Activated CD8-positive, alpha-beta T cell treated with anti-CD3 and anti-CD28 coated beads for 36 hours (primary cell): ENCODE measurements at regions not wholly inside any gene's neighbourhood (a gene's known extent, or its start where the extent isn't known, plus 50 kb on each side); places are given as distances from the start of the nearest gene placed in this dataset.

ENCODE experiments used
- ATAC-seq: fragments of 200-7000 bp; cut with Tn5 transposase; one replicate; pipeline ENCODE4 v1.10.0; 2021; ENCODE audit warnings: mild to moderate bottlenecking, moderate library complexity
- CTCF ChIA-PET: fragments of 350-600 bp; sonication (Branson Sonifier 250); formaldehyde crosslinking; loops from one replicate; lab custom pipeline; 2021; ENCODE audit warnings: antibody characterized with exemption; lab: Charles Lee
- POLR2A ChIA-PET: fragments of 350-600 bp; sonication (Branson Sonifier 250); formaldehyde crosslinking; loops from one replicate; lab custom pipeline; 2021; ENCODE audit warnings: antibody characterized with exemption; lab: Charles Lee
- DNase-seq: peaks from one replicate; pipeline ENCODE4 v3.0.0-alpha.2; 2020
- H3K27ac Mint-ChIP-seq: one replicate; pipeline ENCODE4 v1.8.0; 2021; ENCODE audit warnings: mild to moderate bottlenecking, mixed read lengths
- H3K27me3 Mint-ChIP-seq: one replicate; pipeline ENCODE4 v1.8.0; 2021; ENCODE audit warnings: mixed read lengths
- H3K36me3 Mint-ChIP-seq: one replicate; pipeline ENCODE4 v1.8.0; 2021; ENCODE audit warnings: low read depth, mixed read lengths
- H3K4me1 Mint-ChIP-seq: one replicate; pipeline ENCODE4 v1.8.0; 2021; ENCODE audit warnings: low read depth, mixed read lengths
- H3K4me3 Mint-ChIP-seq: one replicate; pipeline ENCODE4 v1.8.0; 2021; ENCODE audit warnings: mild to moderate bottlenecking, moderate library complexity, mixed read lengths
- H3K9me3 Mint-ChIP-seq: one replicate; pipeline ENCODE4 v1.8.0; 2021; ENCODE audit warnings: mixed read lengths
- CTCF ChIP-seq: fragments of 200-600 bp; IDR thresholded peaks from one replicate; pipeline ENCODE4 v1.8.0; 2022; ENCODE audit warnings: antibody characterized with exemption, mild to moderate bottlenecking
- intact Hi-C: fragments of 100-400 bp; cut with micrococcal nuclease; formaldehyde crosslinking; loops from one replicate; pipeline ENCODE4 v1.10.0; 2022

GRCh38 chr22:17318817-17319216, 50.4 kb upstream of the CECR2 start:
- Mint-ChIP-seq H3K9me3 (no peaks in the 10 kb centered on the region), H3K27ac (no peak overlapping the region), H3K27me3 (no peaks in the 10 kb centered on the region), H3K4me3 (no peak overlapping the region), H3K4me1 (no peaks in the 10 kb centered on the region), H3K36me3 (no peaks in the 10 kb centered on the region)
- CTCF ChIA-PET, result interaction anchor here (1.0 kb wide), 1 partner anchor 147 kb away, joined by 3 read pairs; no protein-coding TSS in a partner anchor
- POLR2A ChIA-PET, result no interaction called here
- no peak for TF ChIP-seq CTCF
- ATAC-seq (no peak), DNase-seq (no peak)
- intact Hi-C loops, result no loop called here

- H3K27ac Mint-ChIP-seq, result no peak overlapping the region
- H3K4me3 Mint-ChIP-seq, result no peak overlapping the region
- H3K27me3 Mint-ChIP-seq, result peaks cover 3% of the 10 kb centered on the region
- no peak for ATAC-seq
- ChIA-PET CTCF (no interaction called here), POLR2A (no interaction called here)
- no peak for TF ChIP-seq CTCF
- no peaks in the 10 kb centered on the region for H3K9me3 Mint-ChIP-seq
- no peak for DNase-seq
- intact Hi-C loops, result no loop called here
- no peaks in the 10 kb centered on the region for H3K36me3 Mint-ChIP-seq
- no peaks in the 10 kb centered on the region for H3K4me1 Mint-ChIP-seq
These were observed 54.0 kb upstream of the CECR2 start for GRCh38 chr22:17315310-17315709.

GRCh38 chr22:17314487-17314886, 54.8 kb upstream of the CECR2 start:
- ATAC-seq, result no peak
- Mint-ChIP-seq H3K4me3 (no peak overlapping the region), H3K9me3 (no peaks in the 10 kb centered on the region), H3K27me3 (peaks cover 3% of the 10 kb centered on the region), H3K36me3 (no peaks in the 10 kb centered on the region), H3K4me1 (no peaks in the 10 kb centered on the region), H3K27ac (no peak overlapping the region)
- ChIA-PET CTCF (no interaction called here), POLR2A (no interaction called here)
- TF ChIP-seq CTCF, result no peak
- intact Hi-C loops, result no loop called here
- no peak for DNase-seq

GRCh38 chr22:17313626-17314025, 55.6 kb upstream of the CECR2 start:
- ChIA-PET POLR2A (interaction anchor here (1.0 kb wide), 1 partner anchor 188 kb away, joined by 3 read pairs; no protein-coding TSS in a partner anchor), CTCF (interaction anchor here (1.0 kb wide), 1 partner anchor 106 kb away, joined by 3 read pairs; no protein-coding TSS in a partner anchor)
- no peak overlapping the region for H3K27ac Mint-ChIP-seq
- H3K4me3 Mint-ChIP-seq, result no peak overlapping the region
- H3K27me3 Mint-ChIP-seq, result peaks cover 3% of the 10 kb centered on the region
- no peak for TF ChIP-seq CTCF
- H3K4me1 Mint-ChIP-seq, result no peaks in the 10 kb centered on the region
- ATAC-seq, result no peak
- intact Hi-C loops, result no loop called here
- no peaks in the 10 kb centered on the region for H3K9me3 Mint-ChIP-seq
- DNase-seq, result no peak
- no peaks in the 10 kb centered on the region for H3K36me3 Mint-ChIP-seq

- H3K27me3 Mint-ChIP-seq, result no peaks in the 10 kb centered on the region
- no peaks in the 10 kb centered on the region for H3K36me3 Mint-ChIP-seq
- intact Hi-C loops, result no loop called here
- H3K4me3 Mint-ChIP-seq, result no peak overlapping the region
- TF ChIP-seq CTCF, result no peak
- H3K4me1 Mint-ChIP-seq, result peaks cover 20% of the 10 kb centered on the region
- DNase-seq, result no peak
- no peak for ATAC-seq
- no peaks in the 10 kb centered on the region for H3K9me3 Mint-ChIP-seq
- POLR2A ChIA-PET, result no interaction called here
- H3K27ac Mint-ChIP-seq, result no peak overlapping the region
- CTCF ChIA-PET, result interaction anchor here (1.5 kb wide), 1 partner anchor 136 kb away, joined by 9 read pairs; no protein-coding TSS in a partner anchor
These were observed 61.7 kb upstream of the CECR2 start for GRCh38 chr22:17307566-17307965.
